Right lobe of liver (tissue), 6 donors: ENCODE measurements at regions not wholly inside any gene's neighbourhood (a gene's known extent, or its start where the extent isn't known, plus 50 kb on each side); places are given as distances from the start of the nearest gene placed in this dataset.

ENCODE experiments used
- ATAC-seq, 4 donors: fragments of 200-7000 bp; cut with Tn5 transposase; one replicate each; pipeline ENCODE4 v1.9.1; 2020; ENCODE audit warnings: mild to moderate bottlenecking in 4 of 4, moderate library complexity in 4 of 4
- DNase-seq, 3 donors: peaks; one replicate each; pipeline ENCODE4 v3.0.0-alpha.2; 2020
- H3K27ac ChIP-seq, 3 donors: fragments of 200-600 bp; one replicate each; pipeline ENCODE4 v1.8.0; 2022
- H3K27me3 ChIP-seq, 2 donors: fragments of 200-600 bp; one replicate each; pipeline ENCODE4 v1.8.0; 2022
- H3K36me3 ChIP-seq, 4 donors: fragments of 200-600 bp; sonication (generic) in 1 of 4; one replicate each; pipeline versions ENCODE4 v1.5.1 to v1.8.0; 2017 to 2022; ENCODE audit warnings: control low read depth in 1 of 4
- H3K4me1 ChIP-seq, 4 donors: fragments of 200-600 bp; sonication (generic) in 1 of 4; one replicate each; pipeline versions ENCODE4 v1.5.1 to v1.8.0; 2017 to 2022; ENCODE audit warnings: control low read depth in 1 of 4
- H3K4me3 ChIP-seq, 3 donors: fragments of 200-600 bp; one replicate each; pipeline ENCODE4 v1.8.0; 2022
- H3K9me3 ChIP-seq, 4 donors: fragments of 200-600 bp; sonication (generic) in 1 of 4; one replicate each; pipeline versions ENCODE4 v1.5.1 to v1.8.0; 2017 to 2022; ENCODE audit warnings: control low read depth in 1 of 4
- CTCF ChIP-seq, 4 donors: fragments of 200-600 bp in 3 of 4; fragments of 450-650 bp in 1 of 4; IDR thresholded peaks; one replicate each; pipeline versions ENCODE4 v1.5.1 to v1.8.0; 2016 to 2022; ENCODE audit warnings: antibody characterized with exemption in 4 of 4, mild to moderate bottlenecking in 2 of 4
- POLR2A ChIP-seq: fragments of 450-650 bp; IDR thresholded peaks from one replicate; pipeline ENCODE4 v1.6.1; 2017; ENCODE audit warnings: antibody characterized with exemption, mild to moderate bottlenecking
- WGBS: methylation state at CpG from one replicate; pipeline ENCODE4 v1.1.6; 2018; ENCODE audit warnings: low coverage, low lambda C conversion rate; ENCODE audit not compliant: insufficient coverage; ENCODE audit errors: missing lambda C conversion rate; 5-methylcytosine and 5-hydroxymethylcytosine counted together
- intact Hi-C, 2 donors: fragments of 100-400 bp; cut with DNase I; formaldehyde crosslinking; loops; one replicate each; pipeline versions ENCODE4 v1.11.2 to v1.14.1; 2022
- donor health status: DM: no; HTN: yes; CAD: no.
- donor health status: DM: no; HTN: no; CAD: no.
- donor health status: DM: no; HTN: no; CAD: no.
- donor health status: DM: no; HTN: yes; CAD: no.
- donor health status: DM: no; HTN: yes; CAD: no.

- Histone ChIP-seq H3K9me3 (no peaks in the 10 kb centered on the region), H3K27ac (no peak overlapping the region), H3K4me3 (no peak overlapping the region), H3K27me3 (no peaks in the 10 kb centered on the region), H3K4me1 (no peaks in the 10 kb centered on the region), H3K36me3 (no peaks in the 10 kb centered on the region)
- intact Hi-C loops, result no loop called here
- TF ChIP-seq POLR2A, result no peak
- no peak for TF ChIP-seq CTCF (IDR thresholded peaks at IDR 0.05)
- 36% methylated on average over 2 of the region's 2 CpGs for WGBS
- ATAC-seq (no peak), DNase-seq (no peak)
Measured at GRCh38 chr11:42047637-42048555, 588.4 kb upstream of the LRRC4C start.

GRCh38 chr11:42049186-42049585, 589.7 kb upstream of the LRRC4C start:
- ATAC-seq (no peak), DNase-seq (no peak)
- intact Hi-C loops, result no loop called here
- no peak overlapping the region for H3K4me3 ChIP-seq
- no peaks in the 10 kb centered on the region for H3K36me3 ChIP-seq
- H3K27ac ChIP-seq, result no peak overlapping the region
- H3K27me3 ChIP-seq, result no peaks in the 10 kb centered on the region
- no peaks in the 10 kb centered on the region for H3K9me3 ChIP-seq
- TF ChIP-seq CTCF (IDR thresholded peaks at IDR 0.05) (no peak), POLR2A (no peak)
- 68% methylated on average over 1 of the region's 1 CpG for WGBS
- no peaks in the 10 kb centered on the region for H3K4me1 ChIP-seq

- Histone ChIP-seq H3K36me3 (no peaks in the 10 kb centered on the region), H3K27me3 (no peaks in the 10 kb centered on the region), H3K27ac (no peak overlapping the region), H3K4me1 (no peaks in the 10 kb centered on the region), H3K9me3 (no peaks in the 10 kb centered on the region), H3K4me3 (no peak overlapping the region)
- intact Hi-C loops, result no loop called here
- ATAC-seq (no peak), DNase-seq (no peak)
- TF ChIP-seq CTCF (IDR thresholded peaks at IDR 0.05), result no peak
- 38% methylated on average over 1 of the region's 1 CpG for WGBS
Measured at GRCh38 chr11:42049650-42050049, 590.2 kb upstream of the LRRC4C start.

- Histone ChIP-seq H3K4me3 (no peak overlapping the region), H3K27me3 (no peaks in the 10 kb centered on the region), H3K36me3 (no peaks in the 10 kb centered on the region), H3K27ac (no peak overlapping the region), H3K4me1 (no peaks in the 10 kb centered on the region), H3K9me3 (no peaks in the 10 kb centered on the region)
- TF ChIP-seq POLR2A (no peak), CTCF (IDR thresholded peaks at IDR 0.05) (no peak)
- DNase-seq, result no peak
- intact Hi-C loops, result no loop called here
- no peak for ATAC-seq
- WGBS, result 48% methylated on average over 3 of the region's 3 CpGs
Measured at GRCh38 chr11:42054351-42054900, 595.0 kb upstream of the LRRC4C start.
